ENCODE measurements at regions not wholly inside any gene's neighbourhood (a gene's known extent, or its start where the extent isn't known, plus 50 kb on each side); places are given as distances from the start of the nearest gene placed in this dataset.

DNA sequence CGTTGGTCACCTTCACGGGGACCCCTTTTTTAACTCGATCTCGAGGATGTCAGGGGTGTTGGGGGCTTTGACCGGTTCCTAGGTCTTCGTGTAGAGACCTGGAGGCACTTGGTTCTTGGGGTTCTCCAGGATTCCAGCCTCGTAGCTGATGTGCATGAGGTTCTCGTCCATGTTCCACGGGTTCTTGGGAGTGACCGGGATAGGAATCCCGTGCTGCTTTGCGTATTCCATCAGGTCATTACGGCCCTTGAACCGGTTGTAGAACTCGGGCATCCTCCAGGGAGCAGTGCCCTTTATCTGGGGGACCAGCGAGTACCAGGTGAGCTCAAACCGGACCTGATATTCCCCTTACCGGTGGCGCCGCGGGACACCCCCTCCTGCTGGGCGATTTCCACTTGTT, 88.0 kb upstream of the RIPOR2 start:
- 95% methylated on average over 18 of the region's 22 CpGs for WGBS
- Histone ChIP-seq H3K9me3 (no peaks in the 10 kb centered on the region), H3K27ac (no peak overlapping the region), H3K36me3 (no peaks in the 10 kb centered on the region), H3K27me3 (no peaks in the 10 kb centered on the region), H3K4me1 (no peaks in the 10 kb centered on the region), H3K4me3 (no peak overlapping the region)
- TF ChIP-seq POLR2A (IDR thresholded peaks at IDR 0.05) (no peak), POLR2AphosphoS5 (IDR thresholded peaks at IDR 0.05) (no peak), EP300 (IDR thresholded peaks at IDR 0.05) (no peak)
- TF ChIP-seq, protein P1, sequence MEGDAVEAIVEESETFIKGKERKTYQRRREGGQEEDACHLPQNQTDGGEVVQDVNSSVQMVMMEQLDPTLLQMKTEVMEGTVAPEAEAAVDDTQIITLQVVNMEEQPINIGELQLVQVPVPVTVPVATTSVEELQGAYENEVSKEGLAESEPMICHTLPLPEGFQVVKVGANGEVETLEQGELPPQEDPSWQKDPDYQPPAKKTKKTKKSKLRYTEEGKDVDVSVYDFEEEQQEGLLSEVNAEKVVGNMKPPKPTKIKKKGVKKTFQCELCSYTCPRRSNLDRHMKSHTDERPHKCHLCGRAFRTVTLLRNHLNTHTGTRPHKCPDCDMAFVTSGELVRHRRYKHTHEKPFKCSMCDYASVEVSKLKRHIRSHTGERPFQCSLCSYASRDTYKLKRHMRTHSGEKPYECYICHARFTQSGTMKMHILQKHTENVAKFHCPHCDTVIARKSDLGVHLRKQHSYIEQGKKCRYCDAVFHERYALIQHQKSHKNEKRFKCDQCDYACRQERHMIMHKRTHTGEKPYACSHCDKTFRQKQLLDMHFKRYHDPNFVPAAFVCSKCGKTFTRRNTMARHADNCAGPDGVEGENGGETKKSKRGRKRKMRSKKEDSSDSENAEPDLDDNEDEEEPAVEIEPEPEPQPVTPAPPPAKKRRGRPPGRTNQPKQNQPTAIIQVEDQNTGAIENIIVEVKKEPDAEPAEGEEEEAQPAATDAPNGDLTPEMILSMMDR (IDR thresholded peaks at IDR 0.05), result no peak
- no peak for DNase-seq (ENCODE audit: low spot score in 2 of 2)

DNA sequence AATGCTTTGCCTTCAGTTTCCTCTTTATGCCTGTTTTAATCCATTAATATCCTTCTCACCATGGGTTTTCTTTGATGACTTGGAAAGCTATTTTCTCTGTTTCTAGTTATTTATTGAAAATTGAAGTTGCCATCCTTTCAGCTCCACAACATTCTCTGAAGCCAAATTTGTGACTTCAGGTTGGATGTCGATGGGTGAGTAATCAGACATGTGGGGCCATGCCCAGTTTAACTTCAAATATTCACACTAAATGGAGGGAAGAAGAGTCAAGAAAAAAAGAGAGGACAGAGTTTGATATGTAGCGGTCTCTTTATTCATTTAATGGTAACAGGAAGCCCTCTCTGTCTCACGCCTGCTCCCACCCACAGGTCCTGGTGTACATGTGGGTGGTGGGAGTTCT, 89.1 kb upstream of the RIPOR2 start:
- no peak for DNase-seq (ENCODE audit: low spot score in 2 of 2)
- 67% methylated on average over 3 of the region's 3 CpGs for WGBS

DNA sequence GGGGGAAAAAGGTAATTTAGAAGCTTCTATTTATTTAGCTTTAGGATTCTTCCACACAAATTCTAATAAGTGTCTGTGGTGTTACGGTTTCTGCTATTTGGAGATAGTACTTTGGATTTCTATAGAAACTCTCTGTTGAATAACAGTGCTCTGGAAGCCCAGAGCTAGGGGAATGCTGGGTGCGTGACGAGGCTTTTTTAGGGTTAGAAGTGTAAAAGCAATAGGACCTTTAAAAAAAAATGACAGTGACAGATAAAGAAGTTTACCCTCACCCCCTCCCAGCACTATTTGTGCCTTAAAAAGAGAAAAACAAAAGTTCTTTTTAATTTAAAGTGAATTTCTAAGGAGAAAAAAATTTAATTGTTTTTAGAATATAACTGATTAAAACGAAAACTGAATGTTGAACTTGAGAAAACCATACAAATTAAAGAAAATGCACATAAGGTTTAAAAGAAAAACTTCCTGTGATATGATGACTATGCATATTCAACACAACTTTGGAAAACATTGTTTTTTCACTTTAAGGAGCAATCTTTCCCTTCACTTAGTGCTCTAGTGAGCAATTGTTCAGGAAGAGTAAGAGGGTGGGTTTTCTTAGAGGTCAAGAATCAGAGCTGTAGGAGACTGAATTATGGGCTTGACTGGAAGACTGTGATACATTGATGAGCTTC, 89.6 kb upstream of the RIPOR2 start:
- Histone ChIP-seq H3K4me3 (no peak overlapping the region), H3K27ac (no peak overlapping the region), H3K4me1 (no peaks in the 10 kb centered on the region), H3K36me3 (no peaks in the 10 kb centered on the region), H3K9me3 (no peaks in the 10 kb centered on the region), H3K27me3 (no peaks in the 10 kb centered on the region)
- WGBS, result 74% methylated on average over 4 of the region's 4 CpGs
- TF ChIP-seq, protein P1 (IDR thresholded peaks at IDR 0.05), result no peak
- no peak for TF ChIP-seq POLR2AphosphoS5 (IDR thresholded peaks at IDR 0.05)
- TF ChIP-seq EP300 (IDR thresholded peaks at IDR 0.05), result no peak
- no peak for TF ChIP-seq POLR2A (IDR thresholded peaks at IDR 0.05)
- DNase-seq (ENCODE audit: low spot score in 2 of 2), result no peak

More for the DNA sequence above, 89.1 kb upstream of the RIPOR2 start:
- no peaks in the 10 kb centered on the region for H3K27me3 ChIP-seq
- TF ChIP-seq POLR2AphosphoS5 (IDR thresholded peaks at IDR 0.05) (no peak), POLR2A (IDR thresholded peaks at IDR 0.05) (no peak), EP300 (IDR thresholded peaks at IDR 0.05) (no peak)
- TF ChIP-seq, protein P1 (IDR thresholded peaks at IDR 0.05), result no peak
- H3K9me3 ChIP-seq, result no peaks in the 10 kb centered on the region
- no peak overlapping the region for H3K4me3 ChIP-seq
- no peaks in the 10 kb centered on the region for H3K36me3 ChIP-seq
- no peaks in the 10 kb centered on the region for H3K4me1 ChIP-seq
- H3K27ac ChIP-seq, result no peak overlapping the region

DNA sequence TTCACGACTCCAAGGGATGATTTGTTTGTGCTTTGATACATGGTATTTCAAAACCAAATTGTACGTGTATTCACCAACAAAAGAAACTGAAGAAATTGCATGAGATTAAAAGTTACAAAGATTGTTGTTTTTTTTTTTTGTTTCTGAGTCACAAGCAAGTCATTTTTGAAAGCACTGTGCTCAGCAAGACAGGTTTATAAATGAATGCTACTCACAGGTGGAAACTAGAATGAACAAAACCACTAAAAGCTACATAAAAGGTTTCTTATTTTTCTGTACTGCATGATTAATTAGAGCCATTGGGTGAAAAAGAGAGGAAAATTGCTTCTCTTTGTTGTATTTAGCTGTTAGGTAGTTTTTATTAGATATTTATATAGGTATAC, 90.2 kb upstream of the RIPOR2 start:
- Histone ChIP-seq H3K27ac (no peak overlapping the region), H3K9me3 (no peaks in the 10 kb centered on the region), H3K27me3 (no peaks in the 10 kb centered on the region), H3K4me3 (no peak overlapping the region), H3K36me3 (no peaks in the 10 kb centered on the region), H3K4me1 (no peaks in the 10 kb centered on the region)
- TF ChIP-seq POLR2A (IDR thresholded peaks at IDR 0.05) (no peak), EP300 (IDR thresholded peaks at IDR 0.05) (no peak), POLR2AphosphoS5 (IDR thresholded peaks at IDR 0.05) (no peak)
- TF ChIP-seq, protein P1 (IDR thresholded peaks at IDR 0.05), result no peak
- DNase-seq (ENCODE audit: low spot score in 2 of 2), result no peak
- WGBS, result 75% methylated on average over 2 of the region's 2 CpGs

DNA sequence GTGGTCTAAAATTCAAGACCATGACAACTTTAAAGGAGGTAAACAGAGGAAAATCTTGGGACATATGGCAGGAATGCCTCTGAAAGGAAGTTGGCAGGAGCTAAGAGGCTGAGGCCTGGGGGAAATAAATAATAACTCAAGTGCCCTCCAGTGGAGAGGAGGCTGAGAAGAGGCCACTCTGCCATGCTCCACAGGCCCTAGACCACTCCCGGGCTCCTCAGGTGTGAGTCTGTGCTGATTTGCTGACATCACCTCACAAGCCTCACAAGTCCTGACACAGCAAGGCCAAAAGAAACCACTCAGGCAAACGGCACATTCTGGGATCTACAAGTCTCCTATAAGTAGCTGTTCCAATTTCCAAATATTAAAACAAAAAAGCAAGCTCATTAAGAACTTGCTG, 91.0 kb upstream of the RIPOR2 start:
- WGBS, result 31% methylated on average over 2 of the region's 2 CpGs
- no peak overlapping the region for H3K27ac ChIP-seq
- no peak for DNase-seq (ENCODE audit: low spot score in 2 of 2)

More for the DNA sequence above, 91.0 kb upstream of the RIPOR2 start:
- Histone ChIP-seq H3K4me1 (no peaks in the 10 kb centered on the region), H3K9me3 (no peaks in the 10 kb centered on the region), H3K27me3 (no peaks in the 10 kb centered on the region), H3K36me3 (no peaks in the 10 kb centered on the region), H3K4me3 (no peak overlapping the region)
- no peak for TF ChIP-seq POLR2AphosphoS5 (IDR thresholded peaks at IDR 0.05)
- TF ChIP-seq EP300 (IDR thresholded peaks at IDR 0.05), result no peak
- no peak for TF ChIP-seq POLR2A (IDR thresholded peaks at IDR 0.05)
- TF ChIP-seq, protein P1 (IDR thresholded peaks at IDR 0.05), result no peak
